ENCODE measurements at regions not wholly inside any gene's neighbourhood (a gene's known extent, or its start where the extent isn't known, plus 50 kb on each side); places are given as distances from the start of the nearest gene placed in this dataset.

DNA sequence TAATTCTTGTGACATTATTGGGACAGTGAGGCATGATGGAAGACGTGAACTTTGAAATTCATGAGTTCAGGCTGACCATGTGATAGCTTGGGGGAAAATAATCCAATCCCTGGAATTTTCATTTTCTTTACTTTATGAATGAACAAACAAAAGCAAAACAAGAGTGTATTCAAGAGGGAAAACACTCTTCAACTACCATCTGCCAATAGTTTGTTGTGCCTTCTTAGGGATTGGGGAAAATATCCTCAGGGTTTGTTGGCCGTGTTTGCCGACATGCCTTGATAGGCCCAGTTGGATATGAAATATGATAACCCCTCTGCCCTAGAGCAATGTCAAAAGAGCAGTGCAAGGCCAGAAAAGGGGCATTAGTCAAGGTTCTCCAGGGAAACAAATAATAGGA lies 80.8 kb upstream of the CLNK start:
- DNase-seq (ENCODE audit: extremely low spot score, unreplicated experiment): no peak
- Mint-ChIP-seq H3K4me3 (ENCODE audit: unreplicated experiment) (no peak overlapping the region), H3K27me3 (ENCODE audit: unreplicated experiment) (no peaks in the 10 kb centered on the region), H3K27ac (ENCODE audit: unreplicated experiment) (no peak overlapping the region), H3K36me3 (ENCODE audit: unreplicated experiment) (no peaks in the 10 kb centered on the region), H3K4me1 (ENCODE audit: unreplicated experiment) (peaks cover 47% of the 10 kb centered on the region), H3K9me3 (ENCODE audit: unreplicated experiment) (no peaks in the 10 kb centered on the region)
- TF ChIP-seq CTCF (IDR thresholded peaks at IDR 0.05): no peak

DNA sequence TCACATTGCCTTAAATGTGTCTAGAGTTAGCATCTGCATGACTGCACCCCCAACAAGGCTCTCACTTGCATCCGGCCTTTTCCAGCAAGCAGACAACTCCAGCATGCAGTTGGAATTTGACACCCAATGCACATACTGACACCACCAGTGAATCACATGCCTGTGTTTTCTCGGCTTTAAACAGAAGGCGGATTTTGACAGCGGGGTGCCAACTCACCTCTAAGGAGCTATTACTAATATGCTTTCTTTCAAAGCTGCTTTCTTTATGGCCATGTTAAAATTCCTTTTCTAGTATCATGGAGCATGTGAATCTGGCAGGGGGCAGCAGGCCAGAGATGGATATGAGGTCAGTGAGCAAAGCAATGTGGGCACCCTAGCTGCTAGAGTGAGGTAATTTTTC lies 78.0 kb upstream of the CLNK start:
- no peak for DNase-seq (ENCODE audit: extremely low spot score, unreplicated experiment)
- TF ChIP-seq CTCF (IDR thresholded peaks at IDR 0.05): no peak
- H3K27me3 Mint-ChIP-seq (ENCODE audit: unreplicated experiment): no peaks in the 10 kb centered on the region
- no peak overlapping the region for H3K4me3 Mint-ChIP-seq (ENCODE audit: unreplicated experiment)
- H3K36me3 Mint-ChIP-seq (ENCODE audit: unreplicated experiment): no peaks in the 10 kb centered on the region
- peaks cover 47% of the 10 kb centered on the region for H3K4me1 Mint-ChIP-seq (ENCODE audit: unreplicated experiment)
- no peaks in the 10 kb centered on the region for H3K9me3 Mint-ChIP-seq (ENCODE audit: unreplicated experiment)
- H3K27ac Mint-ChIP-seq (ENCODE audit: unreplicated experiment): peak overlapping the region; percentile 32

- DNase-seq (ENCODE audit: extremely low spot score, unreplicated experiment): no peak
- H3K27me3 Mint-ChIP-seq (ENCODE audit: unreplicated experiment): no peaks in the 10 kb centered on the region
- peak overlapping the region; percentile 32 for H3K27ac Mint-ChIP-seq (ENCODE audit: unreplicated experiment)
- TF ChIP-seq CTCF (IDR thresholded peaks at IDR 0.05): no peak
- peaks cover 47% of the 10 kb centered on the region for H3K4me1 Mint-ChIP-seq (ENCODE audit: unreplicated experiment)
- H3K36me3 Mint-ChIP-seq (ENCODE audit: unreplicated experiment): no peaks in the 10 kb centered on the region
- H3K4me3 Mint-ChIP-seq (ENCODE audit: unreplicated experiment): no peak overlapping the region
- H3K9me3 Mint-ChIP-seq (ENCODE audit: unreplicated experiment): no peaks in the 10 kb centered on the region
Measured at GRCh38 chr4:10761903-10762302, 77.3 kb upstream of the CLNK start.

DNA sequence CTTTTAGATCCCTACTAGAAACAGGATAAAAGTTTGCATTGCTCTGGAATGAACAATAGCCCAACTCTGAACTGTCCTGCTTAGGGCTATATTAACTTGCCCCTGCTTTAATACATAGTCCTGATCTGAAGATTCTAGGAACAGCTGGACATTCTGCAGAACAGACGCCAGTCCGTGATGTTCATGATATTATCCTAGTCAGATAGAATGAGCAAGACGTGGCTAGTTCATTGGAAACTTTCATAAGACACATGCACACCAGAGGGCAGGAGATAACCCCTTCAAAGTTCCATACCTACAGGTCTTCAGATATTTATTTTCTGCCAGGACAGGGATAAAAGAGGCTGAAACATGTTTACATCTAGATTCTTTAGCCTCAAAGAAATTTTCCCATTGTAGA lies 75.5 kb upstream of the CLNK start:
- H3K27me3 Mint-ChIP-seq (ENCODE audit: unreplicated experiment): peaks cover 3% of the 10 kb centered on the region
- no peak overlapping the region for H3K27ac Mint-ChIP-seq (ENCODE audit: unreplicated experiment)
- H3K4me1 Mint-ChIP-seq (ENCODE audit: unreplicated experiment): peaks cover 37% of the 10 kb centered on the region
- no peak for TF ChIP-seq CTCF (IDR thresholded peaks at IDR 0.05)
- H3K4me3 Mint-ChIP-seq (ENCODE audit: unreplicated experiment): no peak overlapping the region
- no peaks in the 10 kb centered on the region for H3K9me3 Mint-ChIP-seq (ENCODE audit: unreplicated experiment)
- no peaks in the 10 kb centered on the region for H3K36me3 Mint-ChIP-seq (ENCODE audit: unreplicated experiment)
- no peak for DNase-seq (ENCODE audit: extremely low spot score, unreplicated experiment)

DNA sequence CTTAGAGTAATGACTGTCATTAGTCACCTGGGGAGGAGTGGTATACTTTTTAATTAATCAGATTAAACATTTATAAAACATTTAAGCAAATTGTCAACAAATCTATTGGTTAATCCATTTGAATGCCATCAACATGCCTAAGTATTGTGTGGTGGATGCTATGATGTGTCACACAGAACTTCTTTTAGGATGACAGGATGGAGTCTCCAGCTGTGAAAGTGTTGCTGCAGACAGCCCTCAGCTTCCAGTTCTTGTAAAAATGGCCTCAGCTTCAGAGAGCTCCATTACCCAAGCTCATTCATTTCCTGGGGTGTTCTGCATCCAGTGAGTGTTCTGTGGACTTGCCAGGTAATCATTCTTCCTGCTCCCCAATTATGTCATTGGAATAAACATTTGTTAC lies 74.3 kb upstream of the CLNK start:
- no peaks in the 10 kb centered on the region for H3K36me3 Mint-ChIP-seq (ENCODE audit: unreplicated experiment)
- DNase-seq (ENCODE audit: extremely low spot score, unreplicated experiment): no peak
- H3K4me1 Mint-ChIP-seq (ENCODE audit: unreplicated experiment): peaks cover 27% of the 10 kb centered on the region
- H3K9me3 Mint-ChIP-seq (ENCODE audit: unreplicated experiment): no peaks in the 10 kb centered on the region
- H3K27me3 Mint-ChIP-seq (ENCODE audit: unreplicated experiment): peaks cover 3% of the 10 kb centered on the region
- TF ChIP-seq CTCF (IDR thresholded peaks at IDR 0.05): no peak
- no peak overlapping the region for H3K4me3 Mint-ChIP-seq (ENCODE audit: unreplicated experiment)
- no peak overlapping the region for H3K27ac Mint-ChIP-seq (ENCODE audit: unreplicated experiment)
